ENCODE measurements at regions not wholly inside any gene's neighbourhood (a gene's known extent, or its start where the extent isn't known, plus 50 kb on each side); places are given as distances from the start of the nearest gene placed in this dataset.

- H3K79me2 ChIP-seq (ENCODE audit: low read length): no peaks in the 10 kb centered on the region
- no peaks in the 10 kb centered on the region for H3K4me1 ChIP-seq (ENCODE audit: low read length)
- H3K4me3 ChIP-seq (ENCODE audit: low read length): no peak overlapping the region
- no peaks in the 10 kb centered on the region for H3K9me2 ChIP-seq (replicated peaks; ENCODE audit: insufficient read depth, low read length)
- no peak overlapping the region for H3K9ac ChIP-seq (ENCODE audit: low read length)
- DNase-seq: no peak
- no peak overlapping the region for H3K27ac ChIP-seq (ENCODE audit: low read length)
- H2AFZ ChIP-seq (ENCODE audit: low read length): no peak overlapping the region
- H3F3A ChIP-seq (ENCODE audit: insufficient read depth, low read length): no peaks in the 10 kb centered on the region
- no peak overlapping the region for H3K4me2 ChIP-seq (ENCODE audit: low read depth, low read length)
- H4K20me1 ChIP-seq (ENCODE audit: insufficient read depth, low read length): no peaks in the 10 kb centered on the region
- H3K27me3 ChIP-seq (replicated peaks; ENCODE audit: insufficient read depth, low read length): no peaks in the 10 kb centered on the region
- no peak for TF ChIP-seq EZH2 (optimal IDR thresholded peaks at IDR 0.05; ENCODE audit: low read depth, low read length)
- no peak for TF ChIP-seq EZH2phosphoT487 (IDR thresholded peaks at IDR 0.05; ENCODE audit: low read length)
- TF ChIP-seq CTCF (IDR thresholded peaks at IDR 0.05; ENCODE audit: low read length): no peak
- no peaks in the 10 kb centered on the region for H3K9me3 ChIP-seq (replicated peaks; ENCODE audit: insufficient read depth, low read length)
- H3K36me3 ChIP-seq (replicated peaks; ENCODE audit: insufficient read depth, low read length): no peaks in the 10 kb centered on the region
These were observed 263.5 kb upstream of the RASGRP1 start for GRCh38 chr15:38828031-38828532.

GRCh38 chr15:38829086-38829485, 264.5 kb upstream of the RASGRP1 start:
- Histone ChIP-seq H3K9ac (ENCODE audit: low read length) (no peak overlapping the region), H3K27ac (ENCODE audit: low read length) (no peak overlapping the region), H4K20me1 (ENCODE audit: insufficient read depth, low read length) (no peaks in the 10 kb centered on the region), H3K27me3 (replicated peaks; ENCODE audit: insufficient read depth, low read length) (no peaks in the 10 kb centered on the region), H3K9me3 (replicated peaks; ENCODE audit: insufficient read depth, low read length) (no peaks in the 10 kb centered on the region), H3K36me3 (replicated peaks; ENCODE audit: insufficient read depth, low read length) (no peaks in the 10 kb centered on the region), H2AFZ (ENCODE audit: low read length) (no peak overlapping the region), H3K4me1 (ENCODE audit: low read length) (no peaks in the 10 kb centered on the region), H3K4me3 (ENCODE audit: low read length) (no peak overlapping the region), H3F3A (ENCODE audit: insufficient read depth, low read length) (no peaks in the 10 kb centered on the region), H3K9me2 (replicated peaks; ENCODE audit: insufficient read depth, low read length) (no peaks in the 10 kb centered on the region), H3K4me2 (ENCODE audit: low read depth, low read length) (no peak overlapping the region), H3K79me2 (ENCODE audit: low read length) (no peaks in the 10 kb centered on the region)
- TF ChIP-seq EZH2 (optimal IDR thresholded peaks at IDR 0.05; ENCODE audit: low read depth, low read length): no peak
- no peak for TF ChIP-seq EZH2phosphoT487 (IDR thresholded peaks at IDR 0.05; ENCODE audit: low read length)
- TF ChIP-seq CTCF (IDR thresholded peaks at IDR 0.05; ENCODE audit: low read length): no peak
- DNase-seq: no peak

DNA sequence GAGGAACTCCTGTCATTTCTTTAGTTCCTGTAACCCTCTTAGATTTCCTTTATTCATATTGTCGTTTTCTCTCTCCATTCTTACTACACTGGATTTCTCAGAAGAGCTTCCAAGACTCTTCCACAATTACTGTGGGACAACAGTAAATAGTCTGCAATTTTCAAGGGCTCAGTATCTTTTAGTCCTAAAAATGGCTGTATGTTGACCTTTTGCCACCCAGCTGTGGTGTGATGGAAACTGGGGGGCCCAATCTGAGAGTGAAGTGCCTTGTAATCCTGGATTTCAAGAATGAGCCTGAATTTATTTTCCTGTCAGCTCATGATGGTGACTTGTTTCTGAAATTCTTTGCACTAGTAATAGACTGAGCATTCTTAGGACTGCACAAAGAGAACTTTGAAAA, 277.6 kb upstream of the RASGRP1 start:
- Histone ChIP-seq H3K4me2 (ENCODE audit: low read depth, low read length) (no peak overlapping the region), H4K20me1 (ENCODE audit: insufficient read depth, low read length) (no peaks in the 10 kb centered on the region), H3K9me3 (replicated peaks; ENCODE audit: insufficient read depth, low read length) (no peaks in the 10 kb centered on the region), H3K4me3 (ENCODE audit: low read length) (no peak overlapping the region), H3K27me3 (replicated peaks; ENCODE audit: insufficient read depth, low read length) (no peaks in the 10 kb centered on the region), H2AFZ (ENCODE audit: low read length) (no peak overlapping the region), H3K4me1 (ENCODE audit: low read length) (no peaks in the 10 kb centered on the region), H3K36me3 (replicated peaks; ENCODE audit: insufficient read depth, low read length) (no peaks in the 10 kb centered on the region), H3K27ac (ENCODE audit: low read length) (no peak overlapping the region), H3K9ac (ENCODE audit: low read length) (no peak overlapping the region), H3K9me2 (replicated peaks; ENCODE audit: insufficient read depth, low read length) (no peaks in the 10 kb centered on the region), H3F3A (ENCODE audit: insufficient read depth, low read length) (no peaks in the 10 kb centered on the region), H3K79me2 (ENCODE audit: low read length) (no peaks in the 10 kb centered on the region)
- no peak for TF ChIP-seq EZH2 (optimal IDR thresholded peaks at IDR 0.05; ENCODE audit: low read depth, low read length)
- no peak for DNase-seq

DNA sequence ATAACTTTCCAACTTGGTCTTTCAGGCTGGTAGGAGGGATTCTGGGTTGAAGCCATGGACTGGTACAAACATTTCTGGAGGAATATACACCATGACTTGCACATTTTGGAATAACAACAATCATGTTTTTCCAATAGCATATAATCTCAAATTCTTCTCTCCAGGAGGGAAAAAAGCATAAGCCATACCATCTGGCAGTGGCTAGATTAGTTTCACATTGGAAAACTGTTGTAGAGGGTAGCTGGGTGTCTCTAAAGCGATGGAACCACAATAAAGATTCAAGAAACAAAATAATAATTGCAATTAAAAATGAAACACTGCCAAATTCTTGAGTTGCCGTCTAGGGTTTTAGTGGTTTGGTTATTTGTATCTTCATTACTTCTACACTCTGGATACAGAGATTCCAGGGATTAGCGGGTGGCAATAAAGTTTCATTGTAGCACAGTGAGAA, 278.5 kb upstream of the RASGRP1 start:
- no peaks in the 10 kb centered on the region for H3F3A ChIP-seq (ENCODE audit: insufficient read depth, low read length)
- H3K9me3 ChIP-seq (replicated peaks; ENCODE audit: insufficient read depth, low read length): no peaks in the 10 kb centered on the region
- H2AFZ ChIP-seq (ENCODE audit: low read length): no peak overlapping the region
- no peak overlapping the region for H3K4me2 ChIP-seq (ENCODE audit: low read depth, low read length)
- H3K27ac ChIP-seq (ENCODE audit: low read length): no peak overlapping the region
- TF ChIP-seq EZH2 (optimal IDR thresholded peaks at IDR 0.05; ENCODE audit: low read depth, low read length): no peak
- no peak for TF ChIP-seq CTCF (IDR thresholded peaks at IDR 0.05; ENCODE audit: low read length)
- TF ChIP-seq EZH2phosphoT487 (IDR thresholded peaks at IDR 0.05; ENCODE audit: low read length): no peak
- no peaks in the 10 kb centered on the region for H3K27me3 ChIP-seq (replicated peaks; ENCODE audit: insufficient read depth, low read length)
- H3K4me3 ChIP-seq (ENCODE audit: low read length): no peak overlapping the region
- H3K9me2 ChIP-seq (replicated peaks; ENCODE audit: insufficient read depth, low read length): no peaks in the 10 kb centered on the region
- no peaks in the 10 kb centered on the region for H3K4me1 ChIP-seq (ENCODE audit: low read length)
- DNase-seq: no peak
- H3K36me3 ChIP-seq (replicated peaks; ENCODE audit: insufficient read depth, low read length): no peaks in the 10 kb centered on the region
- H4K20me1 ChIP-seq (ENCODE audit: insufficient read depth, low read length): no peaks in the 10 kb centered on the region
- H3K79me2 ChIP-seq (ENCODE audit: low read length): no peaks in the 10 kb centered on the region
- H3K9ac ChIP-seq (ENCODE audit: low read length): no peak overlapping the region

Data from MM.1S (cell line).